Thyroid gland (tissue), 4 donors: ENCODE measurements at regions not wholly inside any gene's neighbourhood (a gene's known extent, or its start where the extent isn't known, plus 50 kb on each side); places are given as distances from the start of the nearest gene placed in this dataset.

Source experiments
- POLR2A ChIP-seq, 2 donors: fragments of 450-650 bp; IDR thresholded peaks; one replicate each; pipeline ENCODE4 v1.6.1; 2017; ENCODE audit warnings: antibody characterized with exemption in 2 of 2, mild to moderate bottlenecking in 2 of 2, moderate library complexity in 1 of 2
- TF ChIP-seq, protein P1 (sequence below), 6 experiments: fragments of 200-600 bp in 3 of 6; fragments of 450-650 bp in 3 of 6; sonication (generic) in 3 of 6; IDR thresholded peaks; one replicate each; pipeline ENCODE4 v1.5.1; 2016 to 2019; ENCODE audit warnings: antibody characterized with exemption in 6 of 6, mild to moderate bottlenecking in 2 of 6, inconsistent platforms in 1 of 6, moderate library complexity in 1 of 6

DNA sequence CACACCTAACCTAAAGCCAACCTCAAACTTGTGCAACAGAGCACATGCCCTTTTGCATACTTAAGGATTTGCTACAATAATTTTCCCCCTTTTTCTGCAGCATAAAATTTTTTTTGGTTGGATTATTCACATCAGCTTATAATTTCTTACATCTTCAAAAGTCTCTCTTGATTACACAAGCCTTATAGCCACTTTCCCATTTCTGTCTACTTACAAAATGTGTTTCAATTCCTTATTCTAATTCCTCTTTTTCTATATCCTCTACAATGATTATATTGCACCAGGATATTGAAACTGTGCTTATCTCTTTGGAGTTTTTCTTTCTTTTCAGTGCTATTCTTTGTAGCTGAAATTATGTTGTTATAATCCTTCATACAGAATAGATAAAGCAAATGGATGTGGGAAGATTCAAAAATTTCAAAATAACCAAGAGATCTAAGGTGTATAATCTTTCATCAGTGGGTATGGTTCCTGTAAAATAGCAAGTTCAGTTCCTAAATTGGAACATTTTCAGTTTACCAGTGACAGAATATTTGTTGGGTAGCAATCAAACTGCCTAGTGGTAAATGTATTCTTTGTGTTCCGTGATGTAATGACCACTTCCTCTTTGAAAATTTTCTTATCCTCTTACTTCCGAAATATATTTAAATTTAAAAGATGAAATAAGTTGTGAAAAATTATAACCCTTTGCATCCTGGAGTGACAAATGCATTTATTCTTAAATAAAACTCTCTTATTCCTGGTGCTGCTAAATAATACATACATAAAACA is 386.8 kb upstream of the CHD1 start:
- TF ChIP-seq, protein P1, sequence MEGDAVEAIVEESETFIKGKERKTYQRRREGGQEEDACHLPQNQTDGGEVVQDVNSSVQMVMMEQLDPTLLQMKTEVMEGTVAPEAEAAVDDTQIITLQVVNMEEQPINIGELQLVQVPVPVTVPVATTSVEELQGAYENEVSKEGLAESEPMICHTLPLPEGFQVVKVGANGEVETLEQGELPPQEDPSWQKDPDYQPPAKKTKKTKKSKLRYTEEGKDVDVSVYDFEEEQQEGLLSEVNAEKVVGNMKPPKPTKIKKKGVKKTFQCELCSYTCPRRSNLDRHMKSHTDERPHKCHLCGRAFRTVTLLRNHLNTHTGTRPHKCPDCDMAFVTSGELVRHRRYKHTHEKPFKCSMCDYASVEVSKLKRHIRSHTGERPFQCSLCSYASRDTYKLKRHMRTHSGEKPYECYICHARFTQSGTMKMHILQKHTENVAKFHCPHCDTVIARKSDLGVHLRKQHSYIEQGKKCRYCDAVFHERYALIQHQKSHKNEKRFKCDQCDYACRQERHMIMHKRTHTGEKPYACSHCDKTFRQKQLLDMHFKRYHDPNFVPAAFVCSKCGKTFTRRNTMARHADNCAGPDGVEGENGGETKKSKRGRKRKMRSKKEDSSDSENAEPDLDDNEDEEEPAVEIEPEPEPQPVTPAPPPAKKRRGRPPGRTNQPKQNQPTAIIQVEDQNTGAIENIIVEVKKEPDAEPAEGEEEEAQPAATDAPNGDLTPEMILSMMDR (IDR thresholded peaks at IDR 0.05) = no peak
- TF ChIP-seq POLR2A (IDR thresholded peaks at IDR 0.05) = no peak
